Rectal smooth muscle tissue (tissue), 1 donor: ENCODE measurements at regions not wholly inside any gene's neighbourhood (a gene's known extent, or its start where the extent isn't known, plus 50 kb on each side); places are given as distances from the start of the nearest gene placed in this dataset.

Experiments used
- H3K27ac ChIP-seq: one replicate; pipeline ENCODE4 v1.7.0; 2013; ENCODE audit warnings: low read depth, low read length, inconsistent platforms
- H3K27me3 ChIP-seq: one replicate; pipeline ENCODE4 v1.7.0; 2013; ENCODE audit warnings: low read length; ENCODE audit not compliant: control insufficient read depth, insufficient read depth
- H3K36me3 ChIP-seq: one replicate; pipeline ENCODE4 v1.7.0; 2013; ENCODE audit warnings: low read length; ENCODE audit not compliant: control insufficient read depth, insufficient read depth
- H3K4me1 ChIP-seq: one replicate; pipeline ENCODE4 v1.7.0; 2013; ENCODE audit warnings: low read length; ENCODE audit not compliant: control insufficient read depth, insufficient read depth
- H3K4me3 ChIP-seq: one replicate; pipeline ENCODE4 v1.7.0; 2013; ENCODE audit warnings: low read length
- H3K9ac ChIP-seq: one replicate; pipeline ENCODE4 v1.7.0; 2013; ENCODE audit warnings: low read length

DNA sequence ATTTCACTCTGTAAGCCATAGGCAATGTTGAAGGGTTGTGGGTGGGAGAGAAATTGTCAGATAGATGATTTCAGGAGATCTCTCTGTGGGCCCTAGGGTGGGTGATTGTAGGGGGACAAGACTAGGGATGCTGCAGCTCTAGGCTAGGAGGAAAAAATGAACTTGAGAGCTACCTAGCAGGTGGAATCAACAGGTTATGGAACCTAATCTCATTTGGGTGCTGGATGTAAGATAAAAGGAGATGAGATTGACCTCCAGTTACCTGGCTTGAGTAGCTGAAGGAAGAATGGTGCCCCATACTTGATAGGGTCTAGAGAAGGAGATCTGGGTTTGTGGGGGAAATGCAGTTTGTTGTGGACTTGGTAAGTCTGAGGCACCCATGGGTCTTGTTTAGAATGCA lies 396.5 kb downstream of the RRAGC start:
- Histone ChIP-seq H3K4me1 (no peaks in the 10 kb centered on the region), H3K27me3 (no peaks in the 10 kb centered on the region)

DNA sequence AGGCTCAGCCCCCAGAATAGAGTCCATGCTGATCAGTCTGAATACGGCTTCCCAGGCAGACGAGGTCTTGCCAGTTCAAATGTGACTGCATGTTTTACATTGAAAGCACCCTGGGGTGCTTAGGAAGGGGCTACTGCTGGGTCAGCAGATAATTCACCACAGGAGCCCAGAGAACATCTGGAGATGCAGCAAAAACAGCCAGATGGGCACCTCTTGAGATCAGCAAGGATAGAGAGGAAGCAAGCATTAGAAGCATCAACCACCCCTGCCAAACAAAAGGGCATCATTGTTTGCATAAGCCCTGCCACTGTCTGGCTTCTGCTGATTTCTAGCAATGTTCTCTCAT lies 403.1 kb downstream of the RRAGC start:
- Histone ChIP-seq H3K27me3 (no peaks in the 10 kb centered on the region), H3K4me1 (no peaks in the 10 kb centered on the region), H3K4me3 (no peak overlapping the region), H3K9ac (no peak overlapping the region), H3K27ac (no peak overlapping the region), H3K36me3 (no peaks in the 10 kb centered on the region)

More for the DNA sequence above, 396.5 kb downstream of the RRAGC start:
- Histone ChIP-seq H3K27ac (no peak overlapping the region), H3K4me3 (no peak overlapping the region), H3K36me3 (no peaks in the 10 kb centered on the region), H3K9ac (no peak overlapping the region)

DNA sequence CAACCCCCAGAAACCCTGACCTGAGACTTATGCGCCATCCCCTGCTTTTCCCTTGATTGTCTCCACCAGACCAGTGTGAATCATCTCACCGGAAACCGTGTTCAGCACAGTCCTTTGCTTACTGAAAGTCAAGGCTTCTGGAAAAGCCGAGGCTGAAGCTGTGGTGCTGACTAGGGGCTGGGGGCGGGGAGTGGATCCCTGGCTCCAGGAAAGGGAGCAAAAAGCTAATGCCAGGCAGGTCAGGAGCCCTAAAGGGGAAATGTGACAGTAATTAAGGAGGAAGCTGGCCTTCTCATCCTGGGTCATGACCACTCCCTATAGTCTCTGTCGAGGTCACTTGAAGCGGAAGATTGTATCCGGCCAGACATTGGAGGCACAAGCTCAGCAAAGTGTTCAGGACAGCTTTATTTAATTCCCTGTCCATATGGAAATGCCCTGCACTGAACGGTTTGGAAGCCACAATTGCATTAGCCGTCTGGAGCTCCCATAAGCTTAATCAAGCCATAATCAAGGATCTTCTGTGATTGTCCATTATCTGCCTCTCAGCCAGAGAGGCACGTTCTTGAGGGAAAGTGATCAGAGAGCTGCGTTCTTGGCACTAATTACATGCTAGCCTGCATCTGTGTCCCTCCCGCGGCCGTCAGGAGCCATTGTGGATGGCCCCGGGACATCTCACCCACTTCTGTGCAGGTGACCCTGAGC lies 403.6 kb downstream of the RRAGC start:
- Histone ChIP-seq H3K4me3 (no peak overlapping the region), H3K27ac (no peak overlapping the region), H3K4me1 (no peaks in the 10 kb centered on the region), H3K27me3 (no peaks in the 10 kb centered on the region), H3K36me3 (no peaks in the 10 kb centered on the region), H3K9ac (no peak overlapping the region)

GRCh38 chr1:38454749-38455441 lies 404.7 kb downstream of the RRAGC start:
- Histone ChIP-seq H3K27ac (no peak overlapping the region), H3K9ac (no peak overlapping the region), H3K27me3 (no peaks in the 10 kb centered on the region), H3K4me1 (no peaks in the 10 kb centered on the region), H3K36me3 (no peaks in the 10 kb centered on the region), H3K4me3 (no peak overlapping the region)

DNA sequence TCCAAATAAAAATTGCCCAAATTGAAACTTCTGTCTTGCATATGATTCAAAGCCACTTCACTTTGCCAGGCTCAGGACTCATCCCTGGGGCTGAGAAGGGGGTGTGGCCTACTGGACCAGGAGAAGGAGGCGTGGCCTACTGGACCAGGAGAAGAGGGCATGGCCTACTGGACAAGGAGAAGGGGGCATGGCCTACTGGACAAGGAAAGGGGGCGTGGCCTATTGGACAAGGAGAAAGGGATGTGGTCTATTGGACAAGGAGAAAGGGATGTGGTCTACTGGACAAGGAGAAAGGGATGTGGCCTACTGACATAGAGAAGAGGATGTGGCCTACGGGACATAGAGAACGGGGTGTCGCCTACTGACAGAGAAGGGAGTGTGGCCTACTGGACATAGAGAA lies 405.3 kb downstream of the RRAGC start:
- Histone ChIP-seq H3K9ac (no peak overlapping the region), H3K4me3 (no peak overlapping the region), H3K27me3 (no peaks in the 10 kb centered on the region), H3K36me3 (no peaks in the 10 kb centered on the region), H3K4me1 (no peaks in the 10 kb centered on the region), H3K27ac (no peak overlapping the region)

DNA sequence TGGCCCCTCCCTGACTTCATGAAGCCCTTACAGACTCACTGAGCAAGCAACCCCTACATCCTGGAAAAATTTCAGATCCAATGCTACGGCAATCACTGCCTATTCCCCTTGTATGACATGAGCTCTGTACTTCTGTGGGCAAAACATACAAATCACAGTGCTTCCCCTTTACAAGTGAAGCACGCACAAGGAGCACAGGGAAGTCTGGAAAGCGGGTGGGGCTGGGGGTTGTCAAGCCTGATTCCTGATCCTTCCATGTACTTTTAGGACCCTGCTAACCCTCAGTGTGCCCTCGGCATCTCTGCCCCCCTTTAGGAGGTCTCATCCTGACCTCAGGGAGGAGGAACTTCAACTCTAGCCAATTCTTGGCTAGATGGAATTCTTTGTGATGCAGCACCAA lies 405.7 kb upstream of the POU3F1 start:
- Histone ChIP-seq H3K27ac (no peak overlapping the region), H3K9ac (no peak overlapping the region), H3K4me3 (no peak overlapping the region), H3K4me1 (no peaks in the 10 kb centered on the region), H3K36me3 (no peaks in the 10 kb centered on the region), H3K27me3 (no peaks in the 10 kb centered on the region)

DNA sequence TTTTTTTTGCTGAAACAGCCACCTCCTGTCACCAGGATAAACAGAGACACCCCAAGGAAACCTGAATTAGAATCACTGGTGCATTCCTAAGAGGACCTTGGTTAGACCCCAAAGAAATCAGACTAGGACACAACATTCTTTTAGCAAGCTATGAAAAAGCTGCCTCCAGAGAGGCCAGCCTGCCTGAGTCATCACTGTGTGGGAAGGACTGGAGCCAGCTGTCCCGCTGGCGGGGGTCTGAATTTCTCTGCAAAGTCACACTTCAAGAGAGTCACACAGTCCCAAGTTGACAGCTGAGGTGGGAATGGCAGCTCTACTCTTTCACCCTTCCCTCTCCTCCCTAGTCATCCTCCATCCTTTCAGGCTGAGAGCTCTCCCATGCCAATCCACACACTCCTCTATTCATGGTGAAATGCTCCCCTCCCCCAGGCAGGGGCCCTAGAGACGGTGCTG lies 405.0 kb upstream of the POU3F1 start:
- H3K27me3 ChIP-seq, result no peaks in the 10 kb centered on the region
- no peak overlapping the region for H3K4me3 ChIP-seq
- H3K9ac ChIP-seq, result no peak overlapping the region
- no peaks in the 10 kb centered on the region for H3K4me1 ChIP-seq
- H3K36me3 ChIP-seq, result no peaks in the 10 kb centered on the region
- H3K27ac ChIP-seq, result no peak overlapping the region

GRCh38 chr1:38448893-38449292 lies 402.3 kb upstream of the POU3F1 start:
- Histone ChIP-seq H3K4me3 (no peak overlapping the region), H3K36me3 (no peaks in the 10 kb centered on the region), H3K4me1 (no peaks in the 10 kb centered on the region), H3K27ac (no peak overlapping the region), H3K9ac (no peak overlapping the region), H3K27me3 (no peaks in the 10 kb centered on the region)

GRCh38 chr1:38446936-38447335 lies 400.3 kb upstream of the POU3F1 start:
- no peak overlapping the region for H3K4me3 ChIP-seq
- no peaks in the 10 kb centered on the region for H3K4me1 ChIP-seq
- no peak overlapping the region for H3K9ac ChIP-seq
- H3K27me3 ChIP-seq, result no peaks in the 10 kb centered on the region
- no peaks in the 10 kb centered on the region for H3K36me3 ChIP-seq
- no peak overlapping the region for H3K27ac ChIP-seq

- H3K36me3 ChIP-seq, result no peaks in the 10 kb centered on the region
- no peak overlapping the region for H3K9ac ChIP-seq
- no peaks in the 10 kb centered on the region for H3K4me1 ChIP-seq
- no peak overlapping the region for H3K4me3 ChIP-seq
- H3K27me3 ChIP-seq, result no peaks in the 10 kb centered on the region
- H3K27ac ChIP-seq, result no peak overlapping the region
Measured at GRCh38 chr1:38444770-38445442, 398.3 kb upstream of the POU3F1 start.

DNA sequence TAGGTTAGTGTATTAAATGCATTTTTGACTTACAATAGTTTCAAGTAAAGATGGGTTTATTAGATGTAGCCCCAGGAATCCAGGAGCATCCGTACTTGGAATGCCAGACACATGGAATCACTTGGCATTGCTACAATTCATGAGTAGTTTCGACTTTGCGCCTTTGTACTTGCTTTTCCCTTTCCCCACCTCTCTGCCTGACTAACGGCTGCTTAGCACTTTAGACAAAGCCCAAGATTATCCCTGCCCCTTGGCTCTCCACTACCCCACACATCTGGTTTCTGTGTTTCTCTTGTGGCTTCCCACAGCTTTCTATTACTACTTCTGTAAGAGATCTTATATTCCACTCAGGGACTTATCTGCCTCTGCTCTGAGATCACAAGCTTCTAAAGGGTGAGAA lies 397.7 kb upstream of the POU3F1 start:
- Histone ChIP-seq H3K27ac (no peak overlapping the region), H3K36me3 (no peaks in the 10 kb centered on the region), H3K4me1 (no peaks in the 10 kb centered on the region), H3K27me3 (no peaks in the 10 kb centered on the region), H3K4me3 (no peak overlapping the region), H3K9ac (no peak overlapping the region)

DNA sequence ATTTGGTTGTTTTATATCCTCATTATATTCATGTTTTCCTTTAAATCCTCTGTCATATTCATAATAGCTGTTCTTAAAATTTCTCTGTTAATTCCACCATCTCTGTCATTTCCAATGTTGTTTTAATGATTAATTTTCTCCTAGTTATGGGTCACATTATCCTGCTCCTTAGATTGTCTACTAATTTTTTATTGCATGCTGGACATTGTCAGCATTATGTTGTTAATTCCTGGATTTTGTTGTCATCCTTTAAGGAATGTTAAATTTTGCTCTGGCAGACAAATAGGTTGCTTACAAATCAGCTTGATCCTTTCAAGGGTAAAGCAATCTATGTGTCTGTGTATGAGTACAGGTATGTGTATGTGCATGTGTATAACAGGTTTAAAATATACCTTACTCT lies 393.8 kb upstream of the POU3F1 start:
- no peaks in the 10 kb centered on the region for H3K27me3 ChIP-seq
- no peak overlapping the region for H3K4me3 ChIP-seq
- no peaks in the 10 kb centered on the region for H3K36me3 ChIP-seq
- no peaks in the 10 kb centered on the region for H3K4me1 ChIP-seq
- H3K9ac ChIP-seq, result no peak overlapping the region
- H3K27ac ChIP-seq, result no peak overlapping the region
